Skeletal muscle satellite cell (primary cell): ENCODE measurements at regions not wholly inside any gene's neighbourhood (a gene's known extent, or its start where the extent isn't known, plus 50 kb on each side); places are given as distances from the start of the nearest gene placed in this dataset.
"Not testable (repeated sequence)": the region's sequence is repeated elsewhere in the genome, so short reads cannot be mapped to it uniquely, and the experiment has no call there.

ENCODE experiments used
- H3K27me3 ChIP-seq: 2 replicates; pipeline ENCODE4 v1.7.0; 2013; ENCODE audit warnings: low read length; ENCODE audit not compliant: control insufficient read depth, insufficient read depth
- H3K36me3 ChIP-seq: 2 replicates; pipeline ENCODE4 v1.7.0; 2013; ENCODE audit warnings: mild to moderate bottlenecking, control low read depth, low read length; ENCODE audit not compliant: insufficient read depth
- H3K4me1 ChIP-seq: 2 replicates; pipeline ENCODE4 v1.7.0; 2013; ENCODE audit warnings: low read length; ENCODE audit not compliant: control insufficient read depth, insufficient read depth
- H3K4me2 ChIP-seq: 2 replicates; pipeline ENCODE4 v1.7.0; 2013; ENCODE audit warnings: mild to moderate bottlenecking, low read length
- H3K4me3 ChIP-seq: 2 replicates; pipeline ENCODE4 v1.7.0; 2013; ENCODE audit warnings: low read length
- H3K9ac ChIP-seq: 2 replicates; pipeline ENCODE4 v1.7.0; 2013; ENCODE audit warnings: mild to moderate bottlenecking, low read depth, low read length, moderate library complexity
- H3K9me3 ChIP-seq: replicated peaks from 2 replicates; pipeline ENCODE4 v1.7.0; 2013; ENCODE audit warnings: mild to moderate bottlenecking, control low read depth, low read length

DNA sequence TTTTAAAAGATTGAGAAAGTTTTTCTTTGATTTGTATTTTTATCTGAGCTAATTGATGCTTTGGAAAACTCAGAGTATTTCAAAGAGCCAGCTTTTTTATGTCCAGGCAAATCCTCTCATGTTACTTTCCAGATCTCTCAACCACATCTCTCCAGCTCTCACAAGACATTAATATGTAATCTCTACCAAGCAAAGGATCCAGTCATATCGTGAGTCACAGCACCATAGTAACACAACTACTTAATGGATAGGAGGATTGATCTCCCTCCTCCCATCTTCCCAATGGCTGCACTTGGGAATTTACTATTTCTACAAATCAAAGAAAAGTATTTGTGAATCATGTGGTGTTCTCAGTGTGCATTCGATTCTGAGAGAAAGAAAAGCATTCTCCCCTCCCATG is 63.3 kb downstream of the POU4F1 start:
- H3K9ac ChIP-seq: no peak overlapping the region
- H3K9me3 ChIP-seq: no peaks in the 10 kb centered on the region
- no peak overlapping the region for H3K4me2 ChIP-seq
- H3K36me3 ChIP-seq: no peaks in the 10 kb centered on the region
- no peaks in the 10 kb centered on the region for H3K4me1 ChIP-seq
- peaks cover 3% of the 10 kb centered on the region for H3K27me3 ChIP-seq
- no peak overlapping the region for H3K4me3 ChIP-seq

GRCh38 chr13:78526044-78526443 is 77.3 kb downstream of the POU4F1 start:
- not testable (repeated sequence) for H3K27me3 ChIP-seq, H3K9ac ChIP-seq, H3K36me3 ChIP-seq, H3K4me2 ChIP-seq, H3K4me1 ChIP-seq, H3K4me3 ChIP-seq, H3K9me3 ChIP-seq

- H3K4me3 ChIP-seq: no peak overlapping the region
- no peaks in the 10 kb centered on the region for H3K27me3 ChIP-seq
- no peaks in the 10 kb centered on the region for H3K36me3 ChIP-seq
- no peaks in the 10 kb centered on the region for H3K9me3 ChIP-seq
- H3K9ac ChIP-seq: no peak overlapping the region
- no peaks in the 10 kb centered on the region for H3K4me1 ChIP-seq
- no peak overlapping the region for H3K4me2 ChIP-seq
Measured at GRCh38 chr13:78524936-78525335, 78.4 kb downstream of the POU4F1 start.

- no peak overlapping the region for H3K4me2 ChIP-seq
- H3K9me3 ChIP-seq: no peaks in the 10 kb centered on the region
- no peaks in the 10 kb centered on the region for H3K27me3 ChIP-seq
- no peak overlapping the region for H3K4me3 ChIP-seq
- H3K36me3 ChIP-seq: no peaks in the 10 kb centered on the region
- no peaks in the 10 kb centered on the region for H3K4me1 ChIP-seq
- no peak overlapping the region for H3K9ac ChIP-seq
Measured at GRCh38 chr13:78521091-78521490, 82.3 kb downstream of the POU4F1 start.

- H3K9ac ChIP-seq: no peak overlapping the region
- H3K36me3 ChIP-seq: no peaks in the 10 kb centered on the region
- H3K9me3 ChIP-seq: no peaks in the 10 kb centered on the region
- H3K4me3 ChIP-seq: no peak overlapping the region
- no peaks in the 10 kb centered on the region for H3K27me3 ChIP-seq
- no peaks in the 10 kb centered on the region for H3K4me1 ChIP-seq
- H3K4me2 ChIP-seq: no peak overlapping the region
Measured at GRCh38 chr13:78520425-78520824, 82.9 kb downstream of the POU4F1 start.

- H3K4me2 ChIP-seq, H3K4me3 ChIP-seq, H3K36me3 ChIP-seq, H3K9ac ChIP-seq, H3K9me3 ChIP-seq, H3K4me1 ChIP-seq, H3K27me3 ChIP-seq: not testable (repeated sequence)
Measured at GRCh38 chr13:78518482-78518881, 84.9 kb downstream of the POU4F1 start.

GRCh38 chr13:78499802-78500201 is 103.5 kb downstream of the POU4F1 start:
- no peak overlapping the region for H3K4me3 ChIP-seq
- H3K36me3 ChIP-seq: no peaks in the 10 kb centered on the region

DNA sequence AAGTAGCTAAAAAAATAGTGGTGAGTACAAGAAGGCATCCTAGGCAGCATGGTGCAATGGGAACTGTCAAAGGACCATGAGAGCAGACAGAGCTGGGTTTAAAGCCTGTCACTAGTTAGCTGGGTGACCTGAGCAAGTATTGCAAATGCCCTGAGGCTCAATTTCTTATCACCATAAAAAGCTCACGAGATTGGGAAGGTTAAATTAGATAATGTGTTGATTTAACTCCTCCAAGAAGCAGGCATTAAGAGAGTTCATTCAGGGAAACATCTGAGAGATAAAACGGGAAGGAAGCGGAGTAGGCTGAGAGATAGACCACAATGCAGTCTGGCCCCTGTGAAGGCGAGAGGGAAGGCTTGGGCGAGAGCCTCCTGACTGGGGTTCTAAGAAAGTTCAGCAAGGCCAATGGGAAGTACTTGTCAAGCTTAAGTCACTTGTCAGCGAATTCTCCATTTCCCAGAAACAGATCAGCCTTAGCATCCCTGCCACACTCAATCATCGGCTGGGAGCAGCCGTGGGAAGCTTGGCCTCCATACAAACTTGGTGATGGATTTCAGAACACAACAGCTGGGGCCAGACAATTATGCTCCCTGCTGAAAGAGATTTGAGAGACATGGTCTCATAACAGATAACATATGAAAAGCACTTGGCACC is 105.5 kb downstream of the POU4F1 start:
- Histone ChIP-seq H3K9ac (no peak overlapping the region), H3K36me3 (no peaks in the 10 kb centered on the region), H3K9me3 (no peaks in the 10 kb centered on the region), H3K4me3 (no peak overlapping the region), H3K27me3 (no peaks in the 10 kb centered on the region), H3K4me2 (no peak overlapping the region), H3K4me1 (no peaks in the 10 kb centered on the region)

More at GRCh38 chr13:78499802-78500201, 103.5 kb downstream of the POU4F1 start:
- Histone ChIP-seq H3K9me3 (no peaks in the 10 kb centered on the region), H3K27me3 (no peaks in the 10 kb centered on the region), H3K4me2 (no peak overlapping the region), H3K4me1 (no peaks in the 10 kb centered on the region), H3K9ac (no peak overlapping the region)

- H3K4me3 ChIP-seq: no peak overlapping the region
Measured at GRCh38 chr13:78491978-78492377, 111.4 kb downstream of the POU4F1 start.

GRCh38 chr13:78490225-78490624 is 113.1 kb downstream of the POU4F1 start:
- not testable (repeated sequence) for H3K4me3 ChIP-seq, H3K36me3 ChIP-seq, H3K9ac ChIP-seq, H3K4me2 ChIP-seq, H3K9me3 ChIP-seq, H3K27me3 ChIP-seq, H3K4me1 ChIP-seq

More at GRCh38 chr13:78491978-78492377, 111.4 kb downstream of the POU4F1 start:
- H3K9me3 ChIP-seq: no peaks in the 10 kb centered on the region
- H3K27me3 ChIP-seq: no peaks in the 10 kb centered on the region
- H3K4me1 ChIP-seq: no peaks in the 10 kb centered on the region
- H3K36me3 ChIP-seq: no peaks in the 10 kb centered on the region
- H3K4me2 ChIP-seq: no peak overlapping the region
- no peak overlapping the region for H3K9ac ChIP-seq

- Histone ChIP-seq H3K36me3 (no peaks in the 10 kb centered on the region), H3K27me3 (no peaks in the 10 kb centered on the region), H3K4me1 (no peaks in the 10 kb centered on the region), H3K4me2 (no peak overlapping the region), H3K4me3 (no peak overlapping the region), H3K9me3 (no peaks in the 10 kb centered on the region), H3K9ac (no peak overlapping the region)
Measured at GRCh38 chr13:78487707-78488106, 115.6 kb downstream of the POU4F1 start.

DNA sequence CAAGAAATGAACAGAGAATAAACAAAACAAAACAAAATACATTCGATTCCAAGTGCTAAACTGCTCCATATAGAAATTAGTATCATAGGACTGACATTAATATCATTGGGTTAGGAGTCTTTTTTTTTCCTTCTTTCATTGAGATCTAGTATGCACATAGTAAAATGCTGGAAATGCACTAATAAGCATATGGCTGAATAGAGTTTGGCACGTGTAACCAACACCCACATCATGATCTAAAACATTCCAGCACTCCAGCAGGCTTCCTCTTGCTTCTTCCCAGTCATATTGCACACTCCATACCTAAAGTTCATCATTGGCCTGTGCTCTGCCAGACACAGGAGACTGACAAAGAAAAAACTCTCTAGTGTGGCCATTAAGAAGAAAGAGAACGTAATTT is 117.5 kb downstream of the POU4F1 start:
- Histone ChIP-seq H3K4me1 (no peaks in the 10 kb centered on the region), H3K4me2 (no peak overlapping the region), H3K9me3 (no peaks in the 10 kb centered on the region), H3K9ac (no peak overlapping the region), H3K4me3 (no peak overlapping the region), H3K27me3 (no peaks in the 10 kb centered on the region), H3K36me3 (no peaks in the 10 kb centered on the region)
